ENCODE measurements at regions not wholly inside any gene's neighbourhood (a gene's known extent, or its start where the extent isn't known, plus 50 kb on each side); places are given as distances from the start of the nearest gene placed in this dataset.

DNA sequence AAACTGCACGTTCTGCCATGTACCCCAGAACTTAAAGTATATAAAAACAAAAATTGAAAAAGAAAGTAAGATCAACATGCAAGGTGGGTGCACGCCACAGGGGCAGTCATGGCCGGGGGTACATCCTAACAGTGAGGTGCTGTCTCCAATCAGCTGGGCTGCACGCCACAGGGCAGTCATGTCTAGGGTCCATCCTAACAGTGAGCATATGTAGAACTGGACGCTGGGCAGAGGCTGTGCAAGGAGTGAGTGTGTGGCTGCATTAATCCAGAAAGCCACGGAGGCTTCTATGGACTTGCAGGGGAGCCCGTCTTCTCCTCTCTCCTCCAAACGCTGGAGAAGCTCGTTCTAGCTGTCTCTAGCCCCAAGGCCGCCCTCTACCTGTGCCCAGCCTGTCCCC is 1105.0 kb downstream of the BRD1 start:
- no peak overlapping the region for H3K27ac ChIP-seq
- TF ChIP-seq ZFX (IDR thresholded peaks at IDR 0.05; ENCODE audit: borderline replicate concordance): no peak
- TF ChIP-seq, protein P1, sequence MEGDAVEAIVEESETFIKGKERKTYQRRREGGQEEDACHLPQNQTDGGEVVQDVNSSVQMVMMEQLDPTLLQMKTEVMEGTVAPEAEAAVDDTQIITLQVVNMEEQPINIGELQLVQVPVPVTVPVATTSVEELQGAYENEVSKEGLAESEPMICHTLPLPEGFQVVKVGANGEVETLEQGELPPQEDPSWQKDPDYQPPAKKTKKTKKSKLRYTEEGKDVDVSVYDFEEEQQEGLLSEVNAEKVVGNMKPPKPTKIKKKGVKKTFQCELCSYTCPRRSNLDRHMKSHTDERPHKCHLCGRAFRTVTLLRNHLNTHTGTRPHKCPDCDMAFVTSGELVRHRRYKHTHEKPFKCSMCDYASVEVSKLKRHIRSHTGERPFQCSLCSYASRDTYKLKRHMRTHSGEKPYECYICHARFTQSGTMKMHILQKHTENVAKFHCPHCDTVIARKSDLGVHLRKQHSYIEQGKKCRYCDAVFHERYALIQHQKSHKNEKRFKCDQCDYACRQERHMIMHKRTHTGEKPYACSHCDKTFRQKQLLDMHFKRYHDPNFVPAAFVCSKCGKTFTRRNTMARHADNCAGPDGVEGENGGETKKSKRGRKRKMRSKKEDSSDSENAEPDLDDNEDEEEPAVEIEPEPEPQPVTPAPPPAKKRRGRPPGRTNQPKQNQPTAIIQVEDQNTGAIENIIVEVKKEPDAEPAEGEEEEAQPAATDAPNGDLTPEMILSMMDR (IDR thresholded peaks at IDR 0.05): no peak

DNA sequence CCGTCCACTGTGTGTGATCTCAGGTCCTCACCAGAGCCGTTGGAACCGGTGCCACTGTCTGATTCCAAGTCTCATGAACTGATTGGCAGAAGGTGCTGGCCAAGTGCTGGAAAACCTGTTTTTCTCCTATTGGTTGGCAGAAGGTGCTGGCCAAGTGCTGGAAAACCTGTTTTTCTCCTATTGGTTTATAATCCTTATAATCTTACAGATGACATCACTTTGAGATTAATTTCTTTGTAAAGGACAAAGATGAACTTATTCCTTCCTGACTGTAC is 1106.3 kb downstream of the BRD1 start:
- H3K27ac ChIP-seq: no peak overlapping the region
- no peak for TF ChIP-seq ZFX (IDR thresholded peaks at IDR 0.05; ENCODE audit: borderline replicate concordance)
- TF ChIP-seq, protein P1 (IDR thresholded peaks at IDR 0.05): no peak

DNA sequence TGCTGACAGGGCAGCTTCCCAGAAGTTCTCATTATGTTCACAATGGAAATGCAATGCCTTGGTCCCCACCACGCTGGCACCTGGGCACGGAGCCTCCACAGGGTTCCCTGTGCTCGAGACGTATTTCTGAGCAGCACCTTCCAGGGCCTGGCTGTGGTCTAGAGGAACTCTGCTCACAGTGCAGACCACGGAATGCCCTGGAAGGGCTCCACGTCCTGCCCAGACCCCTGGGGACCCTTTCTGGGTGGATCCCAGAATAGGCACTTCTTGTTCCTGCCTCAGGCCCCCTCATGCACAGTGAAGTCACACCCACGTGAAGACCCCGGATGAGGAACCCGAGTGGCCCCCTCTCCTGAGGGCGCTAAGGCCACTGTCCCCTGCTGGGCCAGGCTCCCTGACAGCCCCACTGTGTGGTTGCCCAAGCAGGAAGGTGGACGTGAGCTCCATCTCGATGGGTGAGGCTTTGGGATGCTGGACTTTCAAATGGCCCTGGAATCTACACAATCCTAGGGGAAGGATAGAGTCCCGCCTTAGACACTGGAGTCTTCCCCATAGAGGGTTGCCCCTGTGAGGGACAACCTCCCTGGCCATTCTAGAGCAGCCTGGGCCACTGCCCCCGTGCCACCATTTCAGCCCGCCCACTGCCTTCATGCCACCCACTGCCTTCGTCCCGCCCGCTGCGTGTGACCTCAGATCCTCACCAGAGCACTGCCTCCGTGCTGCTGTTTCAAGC is 1106.8 kb downstream of the BRD1 start:
- TF ChIP-seq ZFX (IDR thresholded peaks at IDR 0.05; ENCODE audit: borderline replicate concordance): no peak
- TF ChIP-seq, protein P1 (IDR thresholded peaks at IDR 0.05): no peak
- no peak overlapping the region for H3K27ac ChIP-seq

DNA sequence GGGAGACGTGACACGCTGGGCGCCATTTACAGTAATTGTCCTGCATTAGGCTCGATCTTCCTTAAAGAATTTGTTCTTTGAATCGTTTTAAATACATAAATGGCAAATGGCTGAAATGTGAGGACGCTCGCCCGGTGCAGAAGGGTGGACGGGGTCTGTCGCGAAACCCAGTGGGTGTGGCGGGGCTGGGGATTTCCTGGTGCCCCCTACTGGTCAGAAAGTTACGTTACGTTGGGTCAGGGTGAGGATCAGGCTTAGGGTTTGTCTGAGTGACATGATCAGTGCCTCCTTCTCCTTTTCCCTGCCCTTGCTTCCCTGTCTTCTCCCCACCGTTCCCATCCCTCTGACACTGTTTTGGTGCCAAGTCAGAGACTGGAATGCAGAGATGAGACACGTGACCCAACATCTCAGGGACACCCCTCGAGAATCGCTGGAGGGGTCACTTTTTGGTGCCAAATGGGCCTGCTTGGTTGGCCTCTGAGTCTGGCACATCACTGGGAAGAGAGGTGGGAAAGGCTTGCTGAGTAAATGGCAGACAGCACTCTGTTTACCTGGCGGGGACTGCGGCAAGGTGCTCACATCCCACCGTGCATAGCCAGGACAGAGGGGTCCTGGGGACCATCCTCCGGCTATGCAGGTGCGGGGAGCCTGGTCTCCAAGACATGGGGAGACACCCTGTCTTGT is 1107.6 kb downstream of the BRD1 start:
- no peak overlapping the region for H3K27ac ChIP-seq
- no peak for TF ChIP-seq ZFX (IDR thresholded peaks at IDR 0.05; ENCODE audit: borderline replicate concordance)
- TF ChIP-seq, protein P1 (IDR thresholded peaks at IDR 0.05): peak; percentile 77

DNA sequence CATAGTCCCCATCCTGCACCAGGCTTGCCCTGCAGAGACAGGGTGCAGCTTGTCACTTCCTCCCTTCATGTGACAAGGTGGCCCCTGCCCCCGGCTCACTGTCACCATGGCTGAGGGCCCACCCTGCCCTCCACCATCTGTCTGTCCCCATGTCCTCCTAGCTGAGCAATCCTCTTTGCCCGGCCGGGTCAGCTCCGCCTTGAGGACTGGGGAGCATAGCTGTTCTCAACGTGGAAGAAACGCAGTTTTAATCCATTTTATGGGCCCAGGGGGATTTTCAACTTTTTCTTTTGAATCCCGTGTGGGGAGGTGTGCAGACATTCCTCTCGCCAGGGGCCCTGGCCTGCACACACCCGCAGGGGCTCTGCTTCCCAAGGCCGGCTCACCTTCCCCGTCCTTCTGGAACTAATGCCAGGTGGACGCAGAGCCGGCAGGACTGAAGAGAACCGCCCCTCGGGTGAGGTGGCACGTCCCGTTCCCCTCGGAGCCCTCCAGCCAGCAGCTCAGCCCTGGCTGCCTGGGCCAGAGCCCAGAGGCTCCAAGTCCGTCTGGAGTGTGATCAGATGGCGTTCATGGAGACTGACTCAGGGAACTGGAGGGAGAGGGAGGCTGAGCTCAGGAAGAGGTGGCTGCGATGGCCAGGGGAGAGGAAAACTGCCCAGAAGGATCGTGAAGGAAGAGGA is 1108.7 kb downstream of the BRD1 start:
- no peak overlapping the region for H3K27ac ChIP-seq
- no peak for TF ChIP-seq ZFX (IDR thresholded peaks at IDR 0.05; ENCODE audit: borderline replicate concordance)
- TF ChIP-seq, protein P1 (IDR thresholded peaks at IDR 0.05): no peak

DNA sequence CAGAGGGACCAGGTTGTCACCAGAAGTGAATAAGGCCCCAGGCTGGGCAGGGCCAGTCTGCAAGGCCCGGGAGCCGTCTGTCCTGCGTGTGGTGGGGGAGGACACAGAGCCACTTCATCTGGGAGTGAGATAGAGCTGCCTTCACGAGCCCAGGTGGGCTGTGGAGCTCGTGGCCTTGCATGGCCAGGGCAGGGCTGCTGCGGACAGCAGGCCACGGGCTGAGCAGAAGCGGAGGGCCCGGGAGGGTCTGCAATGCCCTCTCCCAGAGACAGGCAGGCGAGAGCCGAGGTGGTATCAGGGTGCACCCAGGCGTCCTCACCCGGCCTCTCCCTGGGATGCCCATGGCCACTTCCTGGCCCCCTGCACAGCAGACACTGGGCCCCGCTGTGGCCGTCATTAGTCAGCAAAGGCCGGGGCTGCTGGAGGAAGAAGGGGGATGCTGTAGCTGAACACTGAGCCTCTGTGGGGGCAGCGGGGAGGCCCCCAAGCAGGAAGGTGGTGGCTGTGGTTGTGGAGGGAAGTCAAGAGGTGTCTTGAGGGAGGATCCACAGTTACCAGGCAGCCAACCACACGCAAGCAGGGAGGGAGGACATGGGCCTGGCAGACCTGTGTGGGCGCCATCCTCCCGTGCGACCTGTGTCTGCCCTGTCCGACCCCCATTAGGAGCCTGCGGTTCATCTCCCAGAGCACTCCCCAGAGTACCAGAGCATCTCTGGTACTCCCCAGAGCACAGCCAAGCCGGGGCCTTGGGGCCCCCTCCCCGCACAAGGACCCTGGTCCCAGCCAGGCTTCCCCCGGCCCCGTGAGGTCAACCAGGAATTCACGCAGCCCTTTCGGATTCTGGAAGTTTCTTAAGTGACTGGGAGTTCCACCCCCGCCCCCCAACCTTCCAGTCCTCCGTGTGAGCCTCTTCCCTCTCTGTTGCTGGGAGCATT is 1109.5 kb downstream of the BRD1 start:
- H3K27ac ChIP-seq: no peak overlapping the region
- TF ChIP-seq, protein P1 (IDR thresholded peaks at IDR 0.05): no peak
- no peak for TF ChIP-seq ZFX (IDR thresholded peaks at IDR 0.05; ENCODE audit: borderline replicate concordance)
